Activated naive CD4-positive, alpha-beta T cell treated with anti-CD3 and anti-CD28 coated beads for 36 hours (primary cell): ENCODE measurements at regions not wholly inside any gene's neighbourhood (a gene's known extent, or its start where the extent isn't known, plus 50 kb on each side); places are given as distances from the start of the nearest gene placed in this dataset.
"Not testable (repeated sequence)": the region's sequence is repeated elsewhere in the genome, so short reads cannot be mapped to it uniquely, and the experiment has no call there.

Source experiments
- CTCF ChIA-PET: fragments of 350-600 bp; sonication (Branson Sonifier 250); formaldehyde crosslinking; loops from one replicate; lab custom pipeline; 2021; ENCODE audit warnings: antibody characterized with exemption; lab: Charles Lee
- DNase-seq: peaks from one replicate; pipeline ENCODE4 v3.0.0-alpha.2; 2020
- H3K27ac Mint-ChIP-seq: one replicate; pipeline ENCODE4 v1.8.0; 2021; ENCODE audit warnings: mild to moderate bottlenecking, mixed read lengths
- H3K27me3 Mint-ChIP-seq: one replicate; pipeline ENCODE4 v1.8.0; 2021; ENCODE audit warnings: low read depth, mixed read lengths
- H3K36me3 Mint-ChIP-seq: one replicate; pipeline ENCODE4 v1.8.0; 2021; ENCODE audit warnings: low read depth, mixed read lengths
- H3K4me1 Mint-ChIP-seq: one replicate; pipeline ENCODE4 v1.8.0; 2021; ENCODE audit warnings: low read depth, mixed read lengths
- H3K4me3 Mint-ChIP-seq: one replicate; pipeline ENCODE4 v1.8.0; 2021; ENCODE audit warnings: mild to moderate bottlenecking, moderate library complexity, mixed read lengths
- H3K9me3 Mint-ChIP-seq: one replicate; pipeline ENCODE4 v1.8.0; 2021; ENCODE audit warnings: mixed read lengths
- intact Hi-C: fragments of 100-400 bp; cut with micrococcal nuclease; formaldehyde crosslinking; loops from one replicate; pipeline ENCODE4 v1.15.1; 2023

- DNase-seq, H3K4me1 Mint-ChIP-seq, H3K36me3 Mint-ChIP-seq, CTCF ChIA-PET, intact Hi-C loops, H3K4me3 Mint-ChIP-seq, H3K9me3 Mint-ChIP-seq, H3K27ac Mint-ChIP-seq: not testable (repeated sequence)
- peaks cover 13% of the 10 kb centered on the region for H3K27me3 Mint-ChIP-seq
Measured at GRCh38 chr16:21358261-21358795, 80.2 kb upstream of the CRYM start.

GRCh38 chr16:21356308-21356707 is 78.2 kb upstream of the CRYM start:
- H3K4me1 Mint-ChIP-seq, CTCF ChIA-PET, DNase-seq, intact Hi-C loops, H3K9me3 Mint-ChIP-seq, H3K36me3 Mint-ChIP-seq, H3K27ac Mint-ChIP-seq, H3K4me3 Mint-ChIP-seq: not testable (repeated sequence)
- peaks cover 11% of the 10 kb centered on the region for H3K27me3 Mint-ChIP-seq

- CTCF ChIA-PET, H3K4me3 Mint-ChIP-seq, H3K27me3 Mint-ChIP-seq, DNase-seq, H3K27ac Mint-ChIP-seq, intact Hi-C loops, H3K36me3 Mint-ChIP-seq, H3K9me3 Mint-ChIP-seq, H3K4me1 Mint-ChIP-seq: not testable (repeated sequence)
Measured at GRCh38 chr16:21351433-21351832, 73.3 kb upstream of the CRYM start.

GRCh38 chr16:21350851-21351250 is 72.8 kb upstream of the CRYM start:
- intact Hi-C loops, H3K36me3 Mint-ChIP-seq, CTCF ChIA-PET, H3K27me3 Mint-ChIP-seq, H3K27ac Mint-ChIP-seq, H3K9me3 Mint-ChIP-seq, H3K4me1 Mint-ChIP-seq, DNase-seq, H3K4me3 Mint-ChIP-seq: not testable (repeated sequence)

- DNase-seq, H3K36me3 Mint-ChIP-seq, H3K27me3 Mint-ChIP-seq, H3K4me3 Mint-ChIP-seq, intact Hi-C loops, H3K9me3 Mint-ChIP-seq, H3K27ac Mint-ChIP-seq, CTCF ChIA-PET, H3K4me1 Mint-ChIP-seq: not testable (repeated sequence)
Measured at GRCh38 chr16:21349336-21349735, 71.2 kb upstream of the CRYM start.

GRCh38 chr16:21348815-21349214 is 70.7 kb upstream of the CRYM start:
- H3K9me3 Mint-ChIP-seq, DNase-seq, H3K4me3 Mint-ChIP-seq, intact Hi-C loops, H3K27ac Mint-ChIP-seq, H3K36me3 Mint-ChIP-seq, CTCF ChIA-PET, H3K4me1 Mint-ChIP-seq, H3K27me3 Mint-ChIP-seq: not testable (repeated sequence)

- H3K9me3 Mint-ChIP-seq, intact Hi-C loops, H3K4me1 Mint-ChIP-seq, H3K27ac Mint-ChIP-seq, H3K36me3 Mint-ChIP-seq, DNase-seq, CTCF ChIA-PET, H3K27me3 Mint-ChIP-seq, H3K4me3 Mint-ChIP-seq: not testable (repeated sequence)
Measured at GRCh38 chr16:21347538-21347937, 69.4 kb upstream of the CRYM start.

GRCh38 chr16:21346756-21347491 is 68.8 kb upstream of the CRYM start:
- H3K27ac Mint-ChIP-seq, intact Hi-C loops, H3K27me3 Mint-ChIP-seq, H3K4me3 Mint-ChIP-seq, H3K4me1 Mint-ChIP-seq, H3K36me3 Mint-ChIP-seq, DNase-seq, CTCF ChIA-PET, H3K9me3 Mint-ChIP-seq: not testable (repeated sequence)

GRCh38 chr16:21344361-21344912 is 66.3 kb upstream of the CRYM start:
- H3K4me3 Mint-ChIP-seq, H3K9me3 Mint-ChIP-seq, H3K27ac Mint-ChIP-seq, H3K27me3 Mint-ChIP-seq, intact Hi-C loops, H3K36me3 Mint-ChIP-seq, H3K4me1 Mint-ChIP-seq, DNase-seq, CTCF ChIA-PET: not testable (repeated sequence)

- H3K4me1 Mint-ChIP-seq: no peaks in the 10 kb centered on the region
- intact Hi-C loops: no loop called here
- no peaks in the 10 kb centered on the region for H3K9me3 Mint-ChIP-seq
- H3K27me3 Mint-ChIP-seq: peaks cover 3% of the 10 kb centered on the region
- no peak overlapping the region for H3K27ac Mint-ChIP-seq
- no peaks in the 10 kb centered on the region for H3K36me3 Mint-ChIP-seq
- CTCF ChIA-PET: no interaction called here
- DNase-seq: no peak
- H3K4me3 Mint-ChIP-seq: no peak overlapping the region
Measured at GRCh38 chr16:21341101-21341500, 63.0 kb upstream of the CRYM start.

GRCh38 chr16:21339941-21340340 is 61.9 kb upstream of the CRYM start:
- CTCF ChIA-PET: no interaction called here
- Mint-ChIP-seq H3K27ac (no peak overlapping the region), H3K9me3 (no peaks in the 10 kb centered on the region), H3K4me1 (no peaks in the 10 kb centered on the region), H3K4me3 (no peak overlapping the region), H3K27me3 (peaks cover 4% of the 10 kb centered on the region), H3K36me3 (no peaks in the 10 kb centered on the region)
- no peak for DNase-seq
- intact Hi-C loops: no loop called here

- Mint-ChIP-seq H3K27ac (no peak overlapping the region), H3K36me3 (no peaks in the 10 kb centered on the region), H3K27me3 (peaks cover 7% of the 10 kb centered on the region), H3K9me3 (no peaks in the 10 kb centered on the region), H3K4me1 (no peaks in the 10 kb centered on the region), H3K4me3 (no peak overlapping the region)
- DNase-seq: no peak
- intact Hi-C loops: no loop called here
- CTCF ChIA-PET: no interaction called here
Measured at GRCh38 chr16:21339269-21339641, 61.2 kb upstream of the CRYM start.

GRCh38 chr16:21338537-21339268 is 60.6 kb upstream of the CRYM start:
- Mint-ChIP-seq H3K4me3 (no peak overlapping the region), H3K9me3 (no peaks in the 10 kb centered on the region), H3K27ac (no peak overlapping the region), H3K36me3 (no peaks in the 10 kb centered on the region), H3K27me3 (peaks cover 7% of the 10 kb centered on the region), H3K4me1 (no peaks in the 10 kb centered on the region)
- CTCF ChIA-PET: no interaction called here
- intact Hi-C loops: no loop called here
- no peak for DNase-seq
